ENCODE measurements at regions not wholly inside any gene's neighbourhood (a gene's known extent, or its start where the extent isn't known, plus 50 kb on each side); places are given as distances from the start of the nearest gene placed in this dataset.

DNA sequence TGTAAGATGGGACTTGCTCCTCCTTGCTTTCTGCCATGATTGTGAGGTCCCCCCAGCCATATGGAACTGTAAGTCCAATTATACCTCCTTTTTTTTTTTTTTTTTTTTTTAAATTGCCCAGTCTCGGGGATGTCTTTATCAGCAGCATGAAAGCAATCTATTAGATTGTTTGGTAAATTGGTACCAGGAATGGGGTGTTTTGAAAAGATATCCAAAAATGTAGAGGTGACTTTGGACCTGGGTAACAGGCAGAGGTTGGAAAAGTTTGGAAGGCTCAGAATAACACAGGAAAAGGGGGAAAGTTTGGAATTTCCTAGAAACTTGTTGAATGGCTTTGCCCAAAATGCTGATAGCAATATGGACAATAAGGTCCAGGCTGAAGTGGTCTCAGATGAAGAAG, 545.8 kb upstream of the ALCAM start:
- DNase-seq, result no peak

DNA sequence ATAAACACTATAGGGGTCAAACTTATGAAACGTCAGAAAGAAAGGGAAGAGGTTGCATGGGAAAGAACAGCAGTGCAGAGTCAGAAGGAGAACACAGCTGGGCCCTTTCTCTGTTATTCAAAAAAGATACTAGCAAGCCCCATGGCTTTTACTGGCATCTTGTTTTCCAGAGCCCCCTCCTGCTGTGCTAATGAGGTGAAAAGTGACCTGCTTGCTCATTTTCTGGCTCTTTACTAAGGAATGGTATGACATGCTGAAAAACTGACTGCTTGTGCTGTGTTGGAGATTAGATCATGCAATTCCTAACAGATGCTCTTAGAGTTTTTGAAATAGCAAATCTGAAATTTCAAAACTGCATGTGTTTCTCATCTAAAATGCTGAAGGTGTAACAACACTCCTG, 541.6 kb upstream of the ALCAM start:
- no peak for DNase-seq

DNA sequence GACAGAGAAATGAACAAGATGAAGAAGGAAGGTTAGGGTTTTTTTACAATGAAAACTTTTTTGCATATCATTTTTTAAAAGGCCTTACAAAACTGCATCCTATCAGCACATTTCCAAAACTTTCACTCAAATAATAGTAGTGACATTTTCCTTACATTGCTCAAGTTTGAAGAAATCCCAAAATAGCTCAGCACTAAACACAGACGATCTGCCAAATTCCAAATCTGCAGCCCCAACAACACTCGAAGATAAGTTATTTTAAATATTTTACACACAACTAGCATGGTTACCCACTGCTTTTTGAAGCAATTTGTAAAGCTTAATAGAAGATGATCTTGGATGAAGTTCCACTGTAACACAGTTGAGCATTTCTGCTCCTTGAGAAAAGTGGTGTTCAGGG, 535.6 kb upstream of the ALCAM start:
- no peak for DNase-seq

DNA sequence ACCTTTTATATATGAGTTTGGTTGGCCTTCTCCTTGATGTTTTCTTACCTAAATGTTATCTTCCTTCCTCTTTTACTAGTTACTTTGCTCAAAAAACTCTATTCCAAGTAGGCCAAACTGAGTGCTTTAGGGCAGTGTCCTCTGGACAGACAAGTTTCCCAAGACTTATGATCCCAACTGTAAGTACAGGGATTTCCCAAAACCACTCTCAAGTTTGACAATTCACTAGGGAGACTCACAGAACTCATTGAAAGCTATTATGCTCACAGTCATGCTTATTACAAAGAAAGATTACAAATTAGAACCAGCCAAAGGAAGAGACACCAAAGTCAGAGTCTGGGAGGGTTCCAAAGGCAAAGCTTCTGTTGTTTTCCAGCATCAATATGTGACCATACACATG, 534.2 kb upstream of the ALCAM start:
- DNase-seq, result no peak

DNA sequence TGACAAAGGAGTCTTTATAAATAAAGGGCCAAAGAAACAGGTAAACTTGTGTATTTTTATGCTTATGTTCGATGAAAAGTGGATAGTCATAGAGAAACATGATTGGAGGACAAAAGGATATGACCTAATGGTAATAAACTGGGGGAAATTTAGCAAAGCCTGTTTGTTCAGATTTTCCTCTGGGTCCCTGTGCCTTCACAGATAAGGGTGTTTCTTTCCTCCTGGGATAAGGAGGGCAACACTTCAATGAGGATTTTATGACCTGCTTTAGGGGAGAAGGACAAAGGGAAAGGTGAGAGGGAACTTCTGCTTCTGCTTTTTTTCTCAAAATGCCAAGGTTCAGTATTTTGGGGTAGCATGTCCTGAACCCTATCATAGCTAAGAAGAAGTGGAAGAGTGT, 531.3 kb upstream of the ALCAM start:
- no peak for DNase-seq

DNA sequence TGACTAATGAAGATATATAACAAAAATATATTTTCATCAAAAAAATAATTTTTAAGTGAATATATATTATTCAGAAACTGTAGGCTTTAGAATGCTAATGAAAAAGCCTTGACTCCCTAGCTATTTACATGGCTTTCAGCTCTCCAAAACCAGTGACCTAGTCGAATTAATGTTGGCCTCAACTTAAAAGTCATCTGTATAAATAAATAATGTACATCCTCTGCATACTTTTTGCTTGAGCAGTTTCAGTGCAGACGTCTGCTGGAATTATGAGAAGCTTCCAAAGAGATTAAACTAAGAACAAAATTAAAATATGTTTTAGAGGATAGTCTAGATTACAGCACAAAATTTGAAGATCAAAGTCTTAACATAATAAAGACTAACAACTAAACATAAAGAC, 520.4 kb upstream of the ALCAM start:
- no peak for DNase-seq

DNA sequence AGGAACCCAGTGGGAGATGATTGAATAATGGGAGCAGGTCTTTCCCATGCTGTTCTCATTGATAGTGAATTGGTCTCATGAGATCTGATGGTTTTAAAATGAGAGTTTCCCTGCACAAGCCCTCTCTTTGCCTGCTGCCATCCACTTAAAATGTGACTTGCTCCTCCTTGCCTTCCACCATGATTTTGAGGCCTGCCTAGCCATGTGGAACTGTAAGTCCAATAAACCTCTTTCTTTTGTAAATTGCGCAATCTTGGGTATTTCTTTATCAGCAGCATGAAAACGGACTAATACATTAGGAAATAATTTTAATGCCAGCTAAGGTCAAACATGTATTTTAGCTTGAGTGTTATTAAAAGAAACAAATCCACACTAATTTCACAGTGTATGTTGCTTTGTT, 517.6 kb upstream of the ALCAM start:
- no peak for DNase-seq

DNA sequence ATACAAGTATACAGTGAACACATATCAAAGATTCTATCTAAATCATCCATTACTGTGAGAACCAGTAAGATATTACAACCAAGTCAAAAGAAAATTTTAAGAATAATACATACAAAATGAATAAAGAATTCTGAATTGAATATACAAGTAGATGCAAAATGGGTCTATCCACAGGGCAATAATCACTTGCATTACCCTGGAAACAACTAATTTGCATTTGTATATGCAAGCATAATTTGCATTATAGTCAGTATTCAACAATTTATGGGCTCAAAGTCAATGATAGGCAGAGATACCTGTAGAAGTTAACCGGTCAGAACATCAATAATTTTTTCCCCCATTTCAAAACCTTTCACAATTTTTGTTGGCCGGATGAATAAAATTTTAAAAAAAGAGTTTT, 512.2 kb upstream of the ALCAM start:
- DNase-seq, result no peak

DNA sequence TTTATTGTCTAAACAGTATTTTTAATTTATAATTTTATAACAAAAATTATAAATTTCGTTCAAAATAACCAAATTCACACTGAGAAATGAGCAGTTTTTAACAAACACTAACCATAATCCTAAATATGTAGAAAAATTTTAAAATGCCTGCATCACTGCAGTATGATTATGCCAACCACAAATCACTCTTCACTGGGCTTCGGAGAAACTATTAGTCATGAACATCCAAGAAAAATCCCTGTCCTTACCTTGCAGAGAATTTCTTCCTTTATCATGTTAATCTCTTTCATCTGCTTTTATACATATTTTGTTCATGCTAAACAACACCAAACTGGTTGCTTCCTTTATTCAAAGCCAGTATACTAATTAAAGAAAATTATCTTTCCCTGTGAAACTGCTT, 511.0 kb upstream of the ALCAM start:
- DNase-seq, result no peak

DNA sequence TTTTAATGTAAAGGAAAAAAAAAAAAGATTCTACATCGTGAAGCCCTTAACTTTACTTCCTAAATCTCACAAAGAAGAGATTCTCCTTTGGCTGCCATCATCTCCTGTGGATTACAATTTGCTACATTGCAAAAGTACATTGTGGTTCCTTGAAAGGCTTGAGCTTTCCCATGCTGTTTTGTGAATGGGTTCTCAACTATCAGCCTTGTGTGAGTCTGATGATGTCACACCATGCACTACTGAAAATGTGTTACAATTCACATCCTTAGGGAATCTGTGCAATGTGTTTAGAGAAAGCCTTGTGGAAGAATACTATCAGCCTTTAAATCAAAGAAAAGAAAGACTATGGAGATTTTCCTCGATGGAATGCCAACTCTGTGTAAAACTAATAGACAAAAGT, 510.0 kb upstream of the ALCAM start:
- no peak for DNase-seq

DNA sequence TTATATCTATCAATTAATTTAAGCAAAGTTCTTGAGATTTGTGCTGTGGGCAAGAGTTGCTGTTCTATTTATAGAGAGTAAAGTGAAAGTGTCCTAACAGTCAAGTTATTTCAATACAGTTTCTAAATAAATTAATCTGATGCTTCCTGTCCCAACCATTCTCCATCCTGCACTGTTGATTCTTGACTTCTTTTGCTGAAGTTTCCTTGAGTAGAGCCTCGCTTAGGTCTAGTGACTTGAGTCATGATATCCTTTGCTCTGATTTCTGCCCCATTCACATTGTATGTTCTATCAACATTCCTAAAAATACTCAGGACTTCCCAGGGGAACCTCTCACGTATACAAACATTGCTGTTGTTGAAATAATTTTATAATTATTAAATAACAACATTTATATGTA, 498.4 kb upstream of the ALCAM start:
- DNase-seq, result no peak

DNA sequence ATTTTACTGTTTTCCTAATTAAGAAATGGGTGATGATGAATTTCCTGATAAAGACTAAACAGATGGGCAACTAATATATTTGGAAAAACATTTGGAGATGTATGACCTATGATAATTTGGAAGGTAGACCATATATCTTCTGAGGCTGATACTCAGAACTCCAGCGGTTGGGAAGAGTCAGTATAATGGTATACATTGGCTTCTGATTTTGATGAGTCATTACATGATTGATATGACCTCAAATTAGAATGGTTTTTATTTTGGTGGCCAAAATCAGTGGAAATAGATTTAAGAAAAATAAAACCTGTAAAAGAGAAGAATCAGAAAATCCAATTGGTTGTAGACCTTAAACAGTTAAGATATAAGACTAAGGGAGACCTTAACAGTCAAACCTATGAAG, 496.4 kb upstream of the ALCAM start:
- no peak for DNase-seq

DNA sequence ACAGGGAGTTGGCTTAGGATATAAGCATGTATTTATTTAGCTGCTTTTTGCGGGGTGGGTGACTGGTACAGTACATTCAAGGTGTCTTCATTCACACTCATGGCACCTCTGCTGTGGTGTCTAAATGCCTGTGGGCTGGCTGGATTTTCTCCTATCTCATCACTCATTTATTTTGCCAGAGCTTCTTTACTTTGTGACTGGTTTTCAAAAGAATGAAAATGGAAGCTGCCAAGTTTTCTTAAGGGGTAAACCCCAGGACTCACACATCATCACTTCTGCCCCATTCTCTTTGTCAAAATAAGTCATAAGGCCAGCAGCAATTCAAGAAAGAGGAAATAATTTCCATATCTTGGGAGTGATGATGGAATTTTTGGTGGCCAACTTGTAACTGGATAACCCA, 493.4 kb upstream of the ALCAM start:
- DNase-seq, result no peak

DNA sequence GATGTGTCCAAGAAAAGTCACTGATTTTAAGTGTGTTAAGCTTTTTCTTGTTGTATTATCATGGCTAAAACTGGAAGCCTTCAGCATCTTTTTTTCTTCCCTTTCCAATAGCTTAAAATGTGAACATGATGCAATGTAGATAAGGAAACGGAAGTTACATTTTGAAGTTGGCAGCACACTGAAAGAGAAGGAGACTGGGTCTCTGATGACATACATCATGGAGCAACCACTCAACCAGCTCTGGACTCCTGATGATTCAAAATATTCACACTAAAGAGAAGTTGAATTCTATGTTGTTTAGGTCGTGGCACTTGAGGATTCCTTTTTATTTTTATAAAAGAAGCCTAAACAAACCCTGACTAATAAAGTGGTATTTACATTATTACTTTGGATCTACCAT, 488.3 kb upstream of the ALCAM start:
- DNase-seq, result no peak

DNA sequence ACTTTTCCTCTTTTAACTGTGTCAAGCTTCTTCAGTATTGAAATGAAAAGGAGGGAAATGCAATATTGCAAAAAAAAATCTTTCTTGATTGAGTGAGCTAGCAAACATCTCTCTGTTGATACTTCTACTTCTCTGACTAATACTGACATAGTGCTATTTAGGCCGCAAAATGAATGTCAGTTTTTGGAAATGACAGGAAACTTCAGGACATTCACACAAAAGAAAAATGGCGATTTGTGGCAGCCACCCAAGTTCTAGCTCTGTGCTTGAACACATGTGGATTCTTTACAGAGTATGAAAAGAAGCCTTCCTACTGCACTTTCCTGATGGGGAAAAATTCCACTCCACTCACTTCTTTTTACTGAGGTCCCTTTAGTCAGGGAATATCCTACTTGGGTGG, 486.8 kb upstream of the ALCAM start:
- no peak for DNase-seq

DNA sequence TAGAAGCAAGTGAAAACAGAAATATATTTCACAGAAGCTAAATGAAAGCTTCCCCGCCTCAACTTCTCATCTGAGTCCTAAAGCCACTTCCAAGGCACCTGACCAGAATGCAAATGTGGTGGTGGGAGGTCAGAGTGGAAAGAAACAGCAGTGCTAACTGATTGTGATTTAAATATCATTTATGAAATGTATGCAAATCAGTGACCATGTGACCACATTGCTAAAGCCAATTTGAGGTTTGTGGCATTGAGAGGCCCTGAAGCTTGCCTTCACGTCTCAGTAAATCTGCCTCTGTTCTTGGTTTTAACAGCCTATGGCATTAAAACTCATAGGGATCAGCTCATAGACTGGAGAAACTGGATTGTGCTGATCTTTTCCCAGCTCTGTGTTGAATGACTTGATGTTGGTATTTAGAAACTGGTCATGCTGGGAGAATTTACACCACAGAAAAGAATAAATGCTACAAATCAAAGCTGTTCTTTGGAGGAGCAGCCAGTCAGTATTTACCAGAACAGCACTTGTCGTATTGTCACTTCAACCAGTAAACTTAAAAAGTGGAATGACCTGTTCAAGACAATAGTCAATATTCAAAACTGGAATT, 481.4 kb upstream of the ALCAM start:
- no peak for DNase-seq

DNA sequence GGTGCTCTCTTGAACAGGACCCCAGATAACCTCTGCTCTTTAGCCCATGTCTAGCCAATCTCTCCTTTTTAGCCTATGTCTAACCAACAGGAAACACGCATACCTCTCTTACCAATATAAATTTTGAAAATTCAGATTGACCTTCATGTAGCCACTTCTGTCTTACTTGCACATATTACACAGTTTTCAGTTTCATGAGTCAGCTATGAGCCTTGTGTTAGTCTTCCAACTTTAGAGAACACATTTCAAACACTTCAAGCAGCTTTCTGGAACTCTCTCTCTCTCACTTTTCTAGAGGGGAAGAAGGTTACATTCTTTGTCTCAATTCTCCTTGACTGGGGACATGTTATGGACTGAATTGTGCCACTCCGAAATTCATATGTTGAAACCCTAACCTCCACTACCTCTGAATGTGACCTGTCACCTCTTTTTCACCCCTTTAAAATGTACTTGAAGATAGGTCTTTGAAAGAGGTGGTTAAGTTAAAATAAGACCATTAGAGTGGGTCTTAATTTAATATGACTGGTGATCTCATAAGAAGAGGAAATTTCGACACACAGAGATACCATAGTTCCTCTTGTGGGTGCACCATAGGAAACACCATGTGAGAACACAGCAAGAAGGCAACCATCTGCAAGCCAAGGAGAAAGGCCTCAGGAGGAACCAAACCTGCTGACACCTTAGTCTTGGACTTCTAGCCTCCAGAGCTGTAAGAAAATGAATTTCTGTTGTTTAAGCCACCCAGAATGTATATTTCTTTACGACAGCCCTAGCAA, 480.3 kb upstream of the ALCAM start:
- DNase-seq, result no peak

DNA sequence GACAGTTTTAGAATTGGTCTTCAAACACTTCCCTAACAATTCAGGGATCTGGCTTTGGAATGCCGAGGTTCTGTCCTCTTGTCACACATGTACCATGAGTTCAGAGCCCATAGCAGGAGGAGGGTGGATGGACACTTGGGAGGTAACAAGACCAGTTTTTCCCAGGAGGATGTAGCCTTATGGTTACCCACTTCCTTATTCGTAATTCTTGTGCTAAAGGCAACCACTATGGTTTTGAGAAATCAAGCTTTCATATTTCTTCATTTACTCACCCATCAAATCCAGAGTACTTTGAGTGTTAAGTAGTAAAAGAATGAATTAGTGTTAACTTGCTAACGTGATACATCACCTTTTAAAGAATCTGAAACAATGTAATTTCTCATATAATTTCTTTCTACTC, 479.6 kb upstream of the ALCAM start:
- no peak for DNase-seq

DNA sequence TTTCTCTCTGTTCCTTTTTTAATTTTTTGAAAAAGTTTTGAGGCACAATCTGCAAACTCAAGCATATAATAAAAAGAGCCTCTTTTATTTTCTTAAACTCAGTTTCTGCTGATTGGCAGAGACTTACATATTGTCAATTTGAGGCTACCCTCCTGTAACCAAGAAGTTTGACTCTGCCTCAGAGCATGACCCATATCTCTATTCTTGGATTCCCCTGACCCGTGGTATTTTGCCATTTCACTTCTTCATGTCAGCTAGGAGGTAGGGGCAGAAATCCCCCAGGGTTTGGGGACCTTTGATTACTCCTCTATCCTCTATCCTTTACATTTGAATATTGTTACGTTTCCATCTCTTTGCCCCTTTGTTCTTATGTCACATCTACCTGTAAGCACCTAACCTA, 479.1 kb upstream of the ALCAM start:
- no peak for DNase-seq

DNA sequence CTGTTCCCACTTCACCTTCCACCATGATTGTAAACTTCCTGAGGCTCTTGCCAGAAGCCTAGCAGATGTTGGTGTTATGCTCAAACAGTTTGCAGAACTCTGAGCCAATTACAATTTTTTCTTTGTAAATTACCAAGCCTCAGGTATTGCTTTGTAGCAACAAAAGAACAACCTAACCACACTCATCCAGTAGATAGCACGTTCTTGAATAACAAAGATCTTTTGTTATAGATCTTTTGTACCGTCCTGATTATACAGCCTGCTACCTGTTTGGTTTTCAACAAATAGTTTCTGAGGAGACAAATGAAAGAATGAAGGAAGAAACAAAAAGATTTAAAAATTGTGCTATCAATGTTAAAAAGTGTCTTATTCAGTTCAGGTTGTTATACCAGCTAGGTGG, 474.7 kb upstream of the ALCAM start:
- no peak for DNase-seq

DNA sequence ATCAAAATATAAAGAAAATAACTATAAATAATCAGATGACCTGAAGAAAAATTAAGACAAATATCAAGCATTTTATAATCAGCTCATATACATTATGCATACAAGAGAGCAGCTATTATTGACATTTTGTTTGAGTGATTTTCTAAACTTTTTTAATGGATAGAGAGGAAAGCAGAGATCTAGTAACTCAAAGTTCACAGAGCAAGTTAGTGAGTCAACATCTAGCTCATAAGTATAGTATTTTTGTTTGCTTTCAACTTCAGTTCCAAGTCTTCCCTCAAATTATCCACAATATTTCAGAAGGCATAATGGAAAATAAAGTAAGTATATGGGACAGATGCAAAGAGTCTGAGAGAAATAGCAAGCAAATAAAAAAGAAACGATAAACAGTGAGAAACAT, 470.1 kb upstream of the ALCAM start:
- DNase-seq, result no peak

DNA sequence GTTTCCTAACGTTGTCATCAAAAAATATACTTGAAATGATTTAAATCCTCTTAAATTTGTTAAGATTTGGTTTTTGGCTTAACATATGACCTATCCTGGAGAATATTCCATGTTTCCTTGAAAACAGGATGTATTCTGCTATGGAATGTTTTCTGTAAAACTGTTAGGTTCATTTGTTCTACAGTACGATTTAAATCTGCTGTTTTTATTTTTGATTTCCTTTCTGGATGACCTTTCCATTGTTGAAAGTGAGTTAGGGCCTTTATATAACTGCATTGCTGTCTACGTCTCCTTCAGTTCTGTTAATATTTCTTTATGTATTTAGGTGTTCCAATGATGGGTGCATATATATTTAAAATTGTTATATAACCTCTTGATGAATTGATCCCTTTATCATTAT, 465.3 kb upstream of the ALCAM start:
- DNase-seq, result no peak

DNA sequence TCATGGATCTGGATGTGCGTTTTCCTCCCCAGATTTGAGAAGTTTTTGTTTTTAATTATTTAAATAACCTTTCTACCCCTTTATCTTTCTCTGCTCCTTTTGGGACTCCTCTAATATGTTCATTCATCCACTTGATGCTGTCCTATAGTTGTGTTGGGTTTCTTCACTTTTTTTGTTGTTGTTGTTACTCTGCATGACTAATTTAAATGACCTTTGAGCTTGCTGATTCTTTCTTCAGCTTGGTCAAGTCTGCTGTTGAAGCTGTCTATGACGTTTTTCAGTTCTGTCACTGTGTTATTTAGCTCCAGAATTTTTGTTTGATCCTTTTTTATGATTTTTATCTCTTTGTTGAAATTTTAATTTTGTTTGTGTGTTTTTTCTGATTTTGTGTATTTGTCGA, 463.6 kb upstream of the ALCAM start:
- no peak for DNase-seq

DNA sequence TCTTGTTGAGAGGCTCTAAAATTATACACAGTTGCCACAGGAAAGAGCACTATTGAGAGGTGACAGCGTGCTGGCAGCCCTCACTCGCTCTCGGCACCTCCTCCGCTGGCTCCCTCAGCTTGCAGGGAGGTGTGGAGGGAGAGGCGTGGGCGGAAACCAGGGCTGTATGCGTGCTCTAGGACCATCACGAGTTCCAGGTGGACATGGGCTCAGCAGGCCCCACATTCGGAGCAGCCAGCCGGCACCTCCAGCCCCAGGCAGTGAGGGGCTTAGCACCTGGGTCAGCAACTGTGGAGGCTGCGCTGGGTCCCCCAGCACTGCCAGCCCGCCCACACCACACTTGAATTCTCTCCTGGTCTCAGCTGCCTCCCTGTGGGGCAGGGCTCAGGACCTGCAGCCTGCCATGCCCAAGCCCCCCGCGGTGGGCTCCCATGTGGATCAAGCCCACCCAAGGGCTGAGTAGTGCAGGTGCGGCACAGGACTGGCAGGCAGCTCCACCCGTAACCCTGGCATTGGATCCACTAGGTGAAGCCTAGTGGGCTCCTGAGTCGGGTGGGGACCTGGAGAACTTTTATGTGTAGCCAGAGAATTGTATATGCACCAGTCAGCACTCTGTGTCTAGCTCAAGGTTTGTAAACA, 460.6 kb upstream of the ALCAM start:
- DNase-seq, result no peak

DNA sequence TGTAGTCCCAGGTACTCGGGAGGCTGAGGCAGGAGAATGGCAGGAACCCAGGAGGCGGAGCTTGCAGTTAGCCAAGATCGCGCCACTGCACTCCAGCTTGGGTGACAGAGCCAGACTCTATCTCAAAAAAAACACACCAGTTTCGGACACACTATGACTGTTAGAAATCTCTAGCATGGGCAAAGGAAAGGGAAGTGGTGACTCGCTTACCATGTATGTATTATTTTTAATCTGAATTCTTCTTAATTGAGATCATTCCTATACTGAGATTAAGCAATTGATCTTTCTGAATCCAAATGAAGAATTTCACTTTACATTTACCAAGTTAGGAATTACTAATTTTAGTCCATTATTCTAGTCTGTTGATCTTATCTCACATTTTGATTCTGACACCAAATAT, 459.2 kb upstream of the ALCAM start:
- DNase-seq, result no peak
